ENCODE measurements at regions not wholly inside any gene's neighbourhood (a gene's known extent, or its start where the extent isn't known, plus 50 kb on each side); places are given as distances from the start of the nearest gene placed in this dataset.

DNA sequence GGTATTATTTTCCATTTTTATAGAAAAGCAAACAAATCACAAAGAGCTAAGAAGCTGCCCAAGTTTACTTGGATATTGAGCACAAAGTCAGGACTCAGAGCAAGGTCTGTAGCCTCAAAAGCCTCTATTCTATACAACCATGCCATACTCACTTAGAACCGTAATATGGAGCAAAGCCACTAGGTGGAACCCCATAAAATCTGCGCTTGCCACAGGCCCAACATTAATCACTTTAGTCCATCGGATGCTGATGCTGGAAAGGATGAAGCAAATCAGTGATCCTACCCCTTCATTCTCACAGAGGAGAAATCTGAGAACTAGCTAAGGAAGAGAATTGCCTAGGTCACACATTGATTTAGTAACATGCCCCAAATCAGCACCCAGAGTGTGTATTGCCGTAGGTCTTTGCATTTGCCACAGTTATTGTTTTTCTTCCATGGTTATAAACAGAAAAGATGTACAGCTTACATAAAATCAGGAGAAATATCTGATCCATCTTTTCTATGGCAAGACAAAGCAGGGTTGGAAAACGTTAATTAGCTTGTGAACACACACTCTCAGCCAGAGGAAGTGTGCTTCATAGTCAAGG, 56.7 kb upstream of the RAB38 start:
- peak; percentile 75 for DNase-seq (ENCODE audit: low read depth)
- H3K4me3 ChIP-seq (ENCODE audit: low read depth, low read length) = no peak overlapping the region
- TF ChIP-seq, protein P1, sequence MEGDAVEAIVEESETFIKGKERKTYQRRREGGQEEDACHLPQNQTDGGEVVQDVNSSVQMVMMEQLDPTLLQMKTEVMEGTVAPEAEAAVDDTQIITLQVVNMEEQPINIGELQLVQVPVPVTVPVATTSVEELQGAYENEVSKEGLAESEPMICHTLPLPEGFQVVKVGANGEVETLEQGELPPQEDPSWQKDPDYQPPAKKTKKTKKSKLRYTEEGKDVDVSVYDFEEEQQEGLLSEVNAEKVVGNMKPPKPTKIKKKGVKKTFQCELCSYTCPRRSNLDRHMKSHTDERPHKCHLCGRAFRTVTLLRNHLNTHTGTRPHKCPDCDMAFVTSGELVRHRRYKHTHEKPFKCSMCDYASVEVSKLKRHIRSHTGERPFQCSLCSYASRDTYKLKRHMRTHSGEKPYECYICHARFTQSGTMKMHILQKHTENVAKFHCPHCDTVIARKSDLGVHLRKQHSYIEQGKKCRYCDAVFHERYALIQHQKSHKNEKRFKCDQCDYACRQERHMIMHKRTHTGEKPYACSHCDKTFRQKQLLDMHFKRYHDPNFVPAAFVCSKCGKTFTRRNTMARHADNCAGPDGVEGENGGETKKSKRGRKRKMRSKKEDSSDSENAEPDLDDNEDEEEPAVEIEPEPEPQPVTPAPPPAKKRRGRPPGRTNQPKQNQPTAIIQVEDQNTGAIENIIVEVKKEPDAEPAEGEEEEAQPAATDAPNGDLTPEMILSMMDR (IDR thresholded peaks at IDR 0.05; ENCODE audit: insufficient read depth, low read length) = peak; percentile 77

DNA sequence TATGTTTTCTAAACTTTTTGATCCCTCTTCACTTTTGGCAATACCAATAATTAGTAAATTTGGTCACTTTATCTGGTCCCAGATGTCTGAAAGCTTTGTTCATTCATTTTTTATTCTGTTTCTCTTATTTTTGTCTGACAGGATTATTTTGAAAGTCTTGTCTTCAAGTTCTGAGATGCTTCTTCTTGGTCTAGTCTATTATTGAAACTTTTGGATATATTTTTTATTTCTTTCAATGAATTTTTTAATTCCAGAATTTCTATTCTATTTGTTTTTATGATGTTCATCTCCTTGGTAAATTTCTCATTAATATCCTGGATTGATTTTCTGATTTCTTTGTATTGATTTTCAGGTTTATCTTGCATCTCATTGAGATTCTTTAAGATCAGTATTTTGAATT, 54.1 kb upstream of the RAB38 start:
- H3K4me3 ChIP-seq (ENCODE audit: low read depth, low read length) = no peak overlapping the region
- TF ChIP-seq, protein P1 (IDR thresholded peaks at IDR 0.05; ENCODE audit: insufficient read depth, low read length) = no peak
- DNase-seq (ENCODE audit: low read depth) = no peak

All from fibroblast of the aortic adventitia (primary cell).